GM19455 (cell line): ENCODE measurements at regions not wholly inside any gene's neighbourhood (a gene's known extent, or its start where the extent isn't known, plus 50 kb on each side); places are given as distances from the start of the nearest gene placed in this dataset.
A peak's percentile ranks its signal among the peaks of the same experiment; 100 is the strongest.
"Not testable (repeated sequence)": the region's sequence is repeated elsewhere in the genome, so short reads cannot be mapped to it uniquely, and the experiment has no call there.

Experiments used
- ATAC-seq: cut with Tn5 transposase; IDR thresholded peaks from one replicate; pipeline ENCODE4 v1.9.1; 2021; ENCODE audit not compliant: unreplicated experiment

DNA sequence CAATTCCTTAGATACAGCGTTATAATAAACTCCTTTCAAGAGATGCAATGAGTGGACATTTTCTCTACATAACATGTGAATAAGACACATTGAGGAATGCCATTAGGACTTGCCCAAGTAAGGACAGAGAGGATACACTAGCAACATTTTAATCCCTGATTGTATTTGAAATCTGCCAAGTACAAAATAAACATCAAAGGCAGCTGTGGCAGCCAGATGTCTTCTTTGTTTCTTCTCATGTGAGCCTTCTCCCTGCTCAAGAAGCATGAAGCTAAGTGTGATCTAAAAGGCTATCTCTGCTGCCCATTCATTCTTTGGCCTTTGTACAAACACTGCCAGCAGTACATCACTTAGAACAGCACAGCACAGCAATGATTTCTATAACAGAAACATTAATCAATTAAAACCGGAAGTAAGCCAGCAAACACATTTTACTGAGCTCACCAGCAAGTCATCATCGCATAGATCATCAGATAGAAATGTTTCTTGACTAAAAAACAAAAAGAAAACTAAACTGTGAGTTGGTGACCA is 364.0 kb downstream of the CNTN6 start:
- ATAC-seq: no peak

GRCh38 chr3:1462371-1462770 is 369.5 kb downstream of the CNTN6 start:
- no peak for ATAC-seq

DNA sequence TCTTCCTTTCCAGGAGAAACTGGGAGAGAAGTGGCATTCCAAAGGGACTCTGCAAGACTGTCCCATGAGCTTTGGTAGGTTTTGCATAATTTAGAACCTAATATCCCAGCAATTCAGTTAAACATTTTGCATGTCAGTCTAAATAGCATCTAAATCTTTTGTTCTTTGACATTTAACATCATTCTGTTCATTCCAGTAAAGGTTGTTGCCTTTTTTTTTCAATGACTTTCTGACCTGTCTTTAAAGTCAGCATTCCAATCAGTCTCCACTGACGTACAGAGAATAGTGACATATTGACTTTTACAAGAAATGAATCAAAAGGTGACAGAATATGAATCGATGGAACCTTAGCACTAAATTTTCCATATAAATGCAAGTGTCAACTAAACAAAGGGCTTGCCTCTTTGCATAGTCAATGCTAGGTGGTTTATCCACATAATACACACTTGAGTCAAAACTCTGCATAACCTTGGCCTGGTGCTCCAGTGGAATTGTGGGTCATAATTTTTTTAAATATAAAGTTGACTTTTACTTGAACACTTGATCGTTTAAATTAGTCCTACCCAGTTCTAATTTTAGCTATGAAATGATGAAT is 370.1 kb downstream of the CNTN6 start:
- ATAC-seq: no peak

DNA sequence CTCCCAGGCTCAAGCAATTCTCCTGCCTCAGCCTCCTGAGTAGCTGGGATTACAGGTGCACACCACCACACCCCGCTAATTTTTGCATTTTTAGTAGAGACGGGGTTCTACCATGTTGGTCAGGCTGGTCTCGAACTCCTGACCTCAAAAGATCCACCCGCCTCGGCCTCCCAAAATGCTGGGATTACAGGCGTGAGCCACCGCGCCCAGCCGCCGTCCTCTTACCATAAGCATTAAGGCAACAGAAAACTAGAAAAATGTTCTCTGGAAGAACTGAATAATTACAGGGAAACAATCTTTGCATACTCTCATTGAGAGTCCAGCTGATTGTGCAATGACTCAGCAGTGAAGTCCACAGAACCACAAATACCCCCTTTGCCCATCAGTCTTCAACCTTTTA is 372.3 kb downstream of the CNTN6 start:
- ATAC-seq: not testable (repeated sequence)

DNA sequence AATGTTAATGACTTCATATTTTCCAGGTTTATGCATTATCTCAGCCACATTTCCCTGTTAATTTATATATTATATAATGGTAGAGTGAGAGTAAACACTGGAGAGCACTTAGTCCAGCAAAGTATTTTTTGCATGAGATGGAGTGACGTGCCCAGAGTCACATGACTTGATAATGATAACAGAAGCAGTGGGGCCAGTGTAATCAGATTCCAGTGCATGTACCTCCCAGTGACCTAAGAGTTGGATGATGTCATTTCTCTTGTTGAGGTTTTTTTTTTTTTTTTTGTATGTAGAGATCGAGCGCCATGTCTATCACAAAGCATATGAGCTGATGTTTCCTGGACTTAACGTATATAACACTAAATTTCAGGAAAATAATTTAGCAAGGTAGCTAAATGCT is 375.3 kb downstream of the CNTN6 start:
- no peak for ATAC-seq

GRCh38 chr3:1469248-1469647 is 376.4 kb downstream of the CNTN6 start:
- ATAC-seq: no peak

DNA sequence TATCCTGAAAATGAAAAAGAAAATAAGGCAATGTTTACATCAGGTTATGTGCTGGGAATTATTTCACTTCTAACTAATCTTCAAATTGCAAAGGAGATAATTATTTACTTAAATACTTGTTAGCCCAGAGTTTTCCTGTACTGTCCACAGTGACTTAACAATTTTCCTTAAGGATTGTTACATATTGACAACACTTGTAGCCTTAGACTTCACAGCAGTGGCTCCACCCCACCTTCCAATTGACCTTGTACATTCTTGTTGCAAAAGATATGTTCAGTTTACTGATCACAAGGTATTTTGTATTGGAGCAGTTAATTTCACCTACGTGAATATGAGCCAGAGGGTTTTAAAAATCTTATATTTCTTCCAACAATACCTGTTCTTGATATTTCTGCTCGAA is 376.9 kb downstream of the CNTN6 start:
- no peak for ATAC-seq

DNA sequence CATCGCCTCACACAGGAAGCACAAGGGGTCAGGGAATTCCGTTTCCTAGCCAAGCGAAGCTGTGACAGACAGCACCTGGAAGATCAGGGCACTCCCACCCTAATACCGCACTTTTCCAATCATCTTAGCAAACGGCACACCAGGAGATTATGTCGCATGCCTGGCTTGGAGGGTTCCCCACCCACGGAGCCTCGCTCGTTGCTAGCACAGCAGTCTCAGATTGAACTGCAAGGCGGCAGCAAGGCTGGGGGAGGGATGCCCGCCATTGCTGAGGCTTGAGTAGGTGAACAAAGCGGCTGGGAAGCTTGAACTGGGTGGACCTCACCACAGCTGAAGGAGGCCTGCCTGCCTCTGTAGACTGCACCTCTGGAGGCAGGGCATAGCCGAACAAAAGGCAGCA is 384.8 kb downstream of the CNTN6 start:
- ATAC-seq: no peak

GRCh38 chr3:1495466-1495865 is 402.6 kb downstream of the CNTN6 start:
- no peak for ATAC-seq

DNA sequence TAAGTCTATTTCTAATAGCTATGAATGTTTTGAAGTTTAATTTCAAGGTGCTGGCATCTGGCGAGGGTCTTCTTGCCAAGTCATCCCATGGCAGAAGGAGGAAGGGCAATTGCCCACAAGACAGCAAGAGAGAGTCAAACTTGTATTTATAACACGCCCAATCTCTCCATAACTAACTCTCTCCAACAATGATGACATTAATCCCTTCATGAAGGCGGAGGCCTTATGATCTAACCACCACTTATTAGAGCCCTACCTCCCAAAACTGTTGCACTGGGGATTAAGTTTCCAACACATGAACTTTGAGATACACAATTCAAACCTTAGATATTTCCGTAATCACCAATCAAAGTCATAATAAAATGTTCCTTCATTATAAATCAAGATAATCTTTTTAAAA is 406.9 kb downstream of the CNTN6 start:
- ATAC-seq: no peak

DNA sequence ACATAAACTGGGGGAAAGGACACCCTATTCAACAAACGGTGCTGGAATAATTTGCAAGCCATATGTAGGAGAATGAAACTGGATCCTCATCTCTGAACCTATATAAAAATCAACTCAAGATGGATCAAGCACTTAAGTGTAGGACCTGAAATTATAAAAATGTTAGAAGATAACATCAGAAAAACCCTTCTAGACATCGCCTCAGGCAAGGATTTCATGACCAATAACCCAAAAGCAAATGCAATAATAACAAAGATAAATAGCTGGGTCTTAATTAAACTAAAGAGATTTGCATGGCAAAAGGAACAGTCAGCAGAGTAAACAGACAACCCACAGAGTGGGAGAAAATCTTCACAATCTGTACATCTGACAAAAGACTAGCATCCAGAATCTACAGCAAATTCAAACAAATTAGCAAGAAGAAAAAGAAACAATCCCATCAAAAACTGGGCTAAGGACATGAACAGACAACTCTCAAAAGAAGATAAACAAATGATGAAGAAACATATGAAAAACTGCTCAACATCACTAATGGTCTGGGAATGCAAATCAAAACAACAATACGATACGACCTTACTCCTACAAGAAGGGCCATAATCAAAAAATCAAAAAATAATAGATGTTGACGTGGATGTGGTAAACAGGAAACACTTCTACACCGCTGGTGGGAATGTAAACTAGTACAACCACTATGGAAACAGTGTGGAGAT is 408.7 kb downstream of the CNTN6 start:
- no peak for ATAC-seq

DNA sequence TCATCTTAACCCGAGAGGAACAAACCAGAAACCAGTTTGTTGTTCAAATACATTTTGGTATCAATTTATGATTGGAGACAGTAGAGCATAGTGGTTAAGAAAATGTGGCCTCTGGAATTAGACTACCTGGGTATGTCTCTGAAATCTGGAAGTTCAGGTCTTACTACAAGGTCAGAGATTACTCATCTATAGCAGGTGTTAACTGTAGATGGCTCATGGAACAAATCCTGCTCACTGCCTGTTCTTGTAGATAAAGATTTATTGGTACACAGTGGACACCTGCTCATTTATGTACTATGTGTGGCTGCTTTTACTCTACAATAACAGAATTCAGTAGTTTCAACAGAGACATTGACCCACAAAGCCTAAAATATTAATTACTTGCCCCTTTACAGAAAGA is 413.3 kb downstream of the CNTN6 start:
- no peak for ATAC-seq

GRCh38 chr3:1513662-1514061 is 420.8 kb downstream of the CNTN6 start:
- no peak for ATAC-seq

- no peak for ATAC-seq
Measured at GRCh38 chr3:1515882-1516281, 423.1 kb downstream of the CNTN6 start.

- ATAC-seq: no peak
Measured at GRCh38 chr3:1527786-1528185, 435.0 kb downstream of the CNTN6 start.

DNA sequence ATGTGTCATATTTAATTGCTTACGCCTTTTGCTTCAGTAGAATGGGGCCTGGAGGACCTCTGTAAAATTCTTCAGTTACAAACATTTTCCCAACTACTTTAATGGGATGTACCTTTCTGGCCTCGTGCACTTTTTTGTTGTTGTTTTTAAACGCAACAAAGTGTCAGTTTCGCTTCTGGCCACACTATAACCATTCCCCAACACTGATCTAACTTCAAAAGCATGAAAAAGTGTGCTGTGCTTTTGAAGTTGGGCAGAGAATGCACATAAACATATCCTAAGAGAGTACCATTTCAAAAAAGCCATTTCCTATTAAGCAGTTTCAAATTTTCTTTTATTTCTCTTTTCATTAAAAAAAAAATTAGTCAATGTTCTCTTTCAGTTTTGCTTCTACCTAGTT is 435.8 kb downstream of the CNTN6 start:
- ATAC-seq: no peak

DNA sequence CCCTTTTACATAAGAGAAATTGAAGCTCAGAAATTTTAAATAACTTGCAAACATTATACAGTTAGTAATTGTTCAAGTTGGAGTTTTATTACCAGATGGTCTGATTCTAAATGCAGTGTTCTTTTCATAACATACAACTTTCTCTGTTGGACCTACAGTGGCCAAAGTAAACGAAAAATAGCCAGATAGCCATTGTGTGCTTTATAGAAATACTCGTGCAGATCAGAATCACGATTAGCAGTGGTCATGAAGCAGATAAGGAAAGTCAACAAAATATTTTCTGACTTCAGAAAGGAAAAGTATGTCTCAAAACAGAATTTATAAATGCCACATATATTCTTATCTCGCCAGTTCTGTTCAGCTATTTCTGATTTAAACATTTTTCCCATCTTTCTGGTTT is 436.9 kb downstream of the CNTN6 start:
- ATAC-seq: no peak

GRCh38 chr3:1531981-1532380 is 439.2 kb downstream of the CNTN6 start:
- no peak for ATAC-seq

GRCh38 chr3:1532935-1533606 is 440.2 kb downstream of the CNTN6 start:
- peak; percentile 76 for ATAC-seq

DNA sequence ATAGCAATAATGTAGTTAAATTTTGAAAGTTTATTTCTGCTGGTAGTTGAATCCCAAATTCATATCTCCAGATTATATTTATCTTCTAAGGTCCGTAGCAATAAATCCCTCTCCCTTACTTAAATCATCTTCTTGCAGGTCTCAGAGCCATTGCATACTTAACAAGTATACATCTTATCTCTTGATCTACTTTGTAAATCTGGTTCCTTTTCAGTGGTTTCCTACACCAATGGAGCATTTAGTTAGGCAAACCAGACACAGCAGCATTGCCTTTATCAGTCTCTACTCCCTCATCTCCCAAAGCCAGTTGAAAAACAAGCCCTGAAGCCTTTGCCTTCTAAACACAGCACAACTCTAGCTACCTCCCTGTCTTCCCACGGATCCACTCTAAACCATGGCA is 440.9 kb downstream of the CNTN6 start:
- no peak for ATAC-seq

DNA sequence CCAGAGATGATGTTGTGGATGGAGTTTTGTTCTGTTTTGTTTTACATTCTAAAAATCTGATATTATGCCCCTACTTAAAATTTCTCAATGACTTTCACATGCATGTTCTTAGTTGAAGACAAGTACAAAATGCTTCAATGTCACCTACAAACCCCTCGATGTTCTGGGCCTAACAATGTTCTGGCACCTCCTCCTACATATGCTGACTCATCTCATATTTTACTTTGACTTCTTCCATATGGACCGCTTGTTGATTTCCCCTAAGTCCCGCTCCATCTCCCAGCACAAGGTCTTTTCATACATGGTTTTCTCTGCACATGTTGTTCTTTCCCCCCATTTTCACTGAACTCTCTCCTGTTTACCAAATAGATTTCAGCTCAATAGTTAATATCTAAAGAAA is 441.4 kb downstream of the CNTN6 start:
- ATAC-seq: no peak

DNA sequence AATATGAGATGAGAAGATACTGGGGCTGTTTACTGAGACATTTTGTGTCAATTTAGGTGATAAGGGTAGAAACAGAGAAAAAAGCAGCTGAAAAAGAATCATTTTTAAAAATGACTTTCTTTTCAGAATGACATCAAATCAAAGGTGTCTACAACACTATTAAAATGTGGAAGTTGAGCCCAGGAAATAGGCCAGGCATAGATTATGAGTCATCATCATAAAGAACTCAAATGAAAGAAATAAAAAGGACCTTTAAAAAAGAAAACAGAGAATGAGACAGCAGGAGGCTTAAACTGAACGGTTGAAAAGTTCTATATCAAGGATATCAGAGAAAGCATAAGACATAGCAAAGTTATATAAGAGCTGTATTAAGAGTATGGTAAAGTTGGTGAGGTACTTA is 442.5 kb downstream of the CNTN6 start:
- no peak for ATAC-seq
